ENCODE measurements at regions not wholly inside any gene's neighbourhood (a gene's known extent, or its start where the extent isn't known, plus 50 kb on each side); places are given as distances from the start of the nearest gene placed in this dataset.

DNA sequence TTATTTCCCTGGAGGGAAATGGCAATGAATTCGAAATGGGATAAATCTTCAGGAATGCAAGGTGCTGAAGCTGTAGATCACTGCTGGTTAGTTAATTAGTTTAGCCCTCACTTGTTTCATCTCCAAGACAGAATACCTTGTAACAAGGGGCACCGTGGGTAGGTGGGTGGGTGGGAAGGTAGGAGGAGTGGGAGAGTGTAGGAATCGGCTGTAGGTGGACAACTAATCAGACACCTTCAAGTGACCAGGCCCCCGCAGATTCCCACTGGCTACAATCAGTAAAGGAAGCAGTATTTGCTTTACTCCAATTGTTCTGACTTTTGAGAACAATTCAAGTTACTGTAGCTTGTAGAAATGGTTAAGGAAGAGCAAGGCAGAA lies 293.7 kb downstream of the TLE1 start:
- CTCF ChIA-PET = no interaction called here
- H4K20me1 ChIP-seq (replicated peaks; ENCODE audit: control insufficient read depth, extremely low read depth, insufficient read depth, low read length) = no peaks in the 10 kb centered on the region

More for the DNA sequence above, 293.7 kb downstream of the TLE1 start:
- no peak overlapping the region for H3K9ac ChIP-seq (replicated peaks; ENCODE audit: extremely low read depth, insufficient read depth, low read length)
- FAIRE-seq (no peak), DNase-seq (ENCODE audit: low read depth, low spot score) (no peak)
- H3K27ac ChIP-seq (ENCODE audit: insufficient read depth, low read depth, low read length) = no peak overlapping the region
- intact Hi-C loops (cut with micrococcal nuclease) = no loop called here
- TF ChIP-seq MYC (IDR thresholded peaks at IDR 0.05; ENCODE audit: low read depth, low read length) (no peak), CTCF (IDR thresholded peaks at IDR 0.05; ENCODE audit: extremely low read depth in 1 of 2, insufficient read depth in 1 of 2, low read depth in 1 of 2, low read length in 2 of 2) (no peak), MAX (IDR thresholded peaks at IDR 0.05; ENCODE audit: insufficient read depth, insufficient read length) (no peak), EZH2 (IDR thresholded peaks at IDR 0.05; ENCODE audit: borderline replicate concordance, low read depth, low read length, severe bottlenecking) (no peak), POLR2A (IDR thresholded peaks at IDR 0.05; ENCODE audit: low read depth, low read length) (no peak), FOS (IDR thresholded peaks at IDR 0.05; ENCODE audit: borderline replicate concordance, insufficient read depth, low read length) (no peak), POLR2AphosphoS5 (IDR thresholded peaks at IDR 0.05; ENCODE audit: insufficient read depth, low read depth, low read length) (no peak), JUN (IDR thresholded peaks at IDR 0.05; ENCODE audit: borderline replicate concordance, insufficient read depth, insufficient read length, low read depth) (no peak), GATA2 (IDR thresholded peaks at IDR 0.05; ENCODE audit: insufficient read depth, insufficient read length, low read depth, low read length) (no peak)
- POLR2A ChIA-PET = no interaction called here
- no peaks in the 10 kb centered on the region for H3K9me3 ChIP-seq (replicated peaks; ENCODE audit: control insufficient read depth, insufficient read depth, low read length)
- dilution Hi-C loops (cut with MboI; ENCODE audit: extremely low pct_ligation_motif_present, low sequenced_read_pairs) = no loop called here
- no peak overlapping the region for H3K4me3 ChIP-seq (replicated peaks in 1 of 3; ENCODE audit: insufficient read depth in 1 of 3, low read depth in 1 of 3, low read length in 3 of 3)
- H2AFZ ChIP-seq (ENCODE audit: low read depth, low read length) = no peak overlapping the region
- BruUV-seq (replicated peaks) = no TSS peak
- no peaks in the 10 kb centered on the region for H3K36me3 ChIP-seq (ENCODE audit: control insufficient read depth in 2 of 2, extremely low read depth in 1 of 2, insufficient read depth in 2 of 2, low read length in 2 of 2)
- peaks cover 8% of the 10 kb centered on the region for H3K4me1 ChIP-seq (ENCODE audit: control insufficient read depth, extremely low read depth, insufficient read depth, low read length)
- no peaks in the 10 kb centered on the region for H3K27me3 ChIP-seq (ENCODE audit: control insufficient read depth in 2 of 2, insufficient read depth in 2 of 2, low read length in 2 of 2)
- no peak overlapping the region for H3K4me2 ChIP-seq (ENCODE audit: insufficient read depth, low read length)
- no peaks in the 10 kb centered on the region for H3K79me2 ChIP-seq (ENCODE audit: control insufficient read depth, insufficient read depth, low read length)
- no peaks in the 10 kb centered on the region for H3K9me1 ChIP-seq (replicated peaks; ENCODE audit: control insufficient read depth, extremely low read depth, insufficient read depth, low read length)
